ENCODE measurements at regions not wholly inside any gene's neighbourhood (a gene's known extent, or its start where the extent isn't known, plus 50 kb on each side); places are given as distances from the start of the nearest gene placed in this dataset.
A peak's percentile ranks its signal among the peaks of the same experiment; 100 is the strongest.

- no peak for DNase-seq (ENCODE audit: low read depth)
These were observed 113.9 kb downstream of the C5orf15 start for GRCh38 chr5:133854554-133854953.

GRCh38 chr5:133853646-133854365 is 114.6 kb downstream of the C5orf15 start:
- no peak for DNase-seq (ENCODE audit: low read depth)

GRCh38 chr5:133851521-133851920 is 116.9 kb downstream of the C5orf15 start:
- DNase-seq (ENCODE audit: low read depth): no peak

GRCh38 chr5:133850811-133851210 is 117.6 kb downstream of the C5orf15 start:
- no peak for DNase-seq (ENCODE audit: low read depth)

- DNase-seq (ENCODE audit: low read depth): no peak
These were observed 119.3 kb downstream of the C5orf15 start for GRCh38 chr5:133849116-133849515.

GRCh38 chr5:133848341-133848811 is 120.0 kb downstream of the C5orf15 start:
- DNase-seq (ENCODE audit: low read depth): peak; percentile 90

GRCh38 chr5:133847886-133848285 is 120.5 kb downstream of the C5orf15 start:
- no peak for DNase-seq (ENCODE audit: low read depth)

GRCh38 chr5:133847301-133847700 is 121.1 kb downstream of the C5orf15 start:
- no peak for DNase-seq (ENCODE audit: low read depth)

- DNase-seq (ENCODE audit: low read depth): no peak
These were observed 121.8 kb downstream of the C5orf15 start for GRCh38 chr5:133846478-133847226.

GRCh38 chr5:133845271-133845670 is 123.2 kb downstream of the C5orf15 start:
- DNase-seq (ENCODE audit: low read depth): no peak

GRCh38 chr5:133844836-133845235 is 123.6 kb downstream of the C5orf15 start:
- no peak for DNase-seq (ENCODE audit: low read depth)

- DNase-seq (ENCODE audit: low read depth): no peak
These were observed 124.5 kb downstream of the C5orf15 start for GRCh38 chr5:133843911-133844310.

GRCh38 chr5:133842846-133843611 is 125.4 kb downstream of the C5orf15 start:
- peak; percentile 30 for DNase-seq (ENCODE audit: low read depth)

GRCh38 chr5:133841831-133842750 is 126.3 kb downstream of the C5orf15 start:
- DNase-seq (ENCODE audit: low read depth): no peak

- DNase-seq (ENCODE audit: low read depth): no peak
These were observed 128.3 kb downstream of the C5orf15 start for GRCh38 chr5:133840168-133840567.

GRCh38 chr5:133839721-133840120 is 128.7 kb downstream of the C5orf15 start:
- no peak for DNase-seq (ENCODE audit: low read depth)

GRCh38 chr5:133839090-133839489 is 129.3 kb downstream of the C5orf15 start:
- DNase-seq (ENCODE audit: low read depth): no peak

- no peak for DNase-seq (ENCODE audit: low read depth)
These were observed 130.1 kb downstream of the C5orf15 start for GRCh38 chr5:133838286-133838685.

GRCh38 chr5:133831491-133832224 is 136.8 kb downstream of the C5orf15 start:
- DNase-seq (ENCODE audit: low read depth): peak; percentile 51

- DNase-seq (ENCODE audit: low read depth): no peak
These were observed 137.5 kb downstream of the C5orf15 start for GRCh38 chr5:133830911-133831310.

GRCh38 chr5:133830281-133830680 is 138.1 kb downstream of the C5orf15 start:
- no peak for DNase-seq (ENCODE audit: low read depth)
